ENCODE measurements at regions not wholly inside any gene's neighbourhood (a gene's known extent, or its start where the extent isn't known, plus 50 kb on each side); places are given as distances from the start of the nearest gene placed in this dataset.

- TF ChIP-seq POLR2A (IDR thresholded peaks at IDR 0.05) (no peak), CTCF (IDR thresholded peaks at IDR 0.05) (no peak), POLR2AphosphoS5 (IDR thresholded peaks at IDR 0.05) (no peak)
- no peaks in the 10 kb centered on the region for H3K36me3 ChIP-seq
- no peak for DNase-seq (ENCODE audit: low spot score in 2 of 2)
- no peak overlapping the region for H3K4me3 ChIP-seq
- no peaks in the 10 kb centered on the region for H3K9me3 ChIP-seq
- H3K27me3 ChIP-seq, result no peaks in the 10 kb centered on the region
- no peak overlapping the region for H3K27ac ChIP-seq
- H3K4me1 ChIP-seq, result no peaks in the 10 kb centered on the region
- intact Hi-C loops (cut with DNase I; ENCODE audit: low total_unique reads), result loop anchor here (1.0 kb wide), 1 partner anchor 23 kb away; no protein-coding TSS in a partner anchor
These were observed 132.4 kb upstream of the PRSS1 start for GRCh38 chr7:142616842-142617241.

- no peaks in the 10 kb centered on the region for H3K9me3 ChIP-seq
- H3K36me3 ChIP-seq, result no peaks in the 10 kb centered on the region
- no peak overlapping the region for H3K27ac ChIP-seq
- H3K27me3 ChIP-seq, result no peaks in the 10 kb centered on the region
- no peak for TF ChIP-seq POLR2A (IDR thresholded peaks at IDR 0.05)
- TF ChIP-seq CTCF (IDR thresholded peaks at IDR 0.05), result no peak
- TF ChIP-seq POLR2AphosphoS5 (IDR thresholded peaks at IDR 0.05), result no peak
- H3K4me3 ChIP-seq, result no peak overlapping the region
- no peaks in the 10 kb centered on the region for H3K4me1 ChIP-seq
- no peak for DNase-seq (ENCODE audit: low spot score in 2 of 2)
- intact Hi-C loops (cut with DNase I; ENCODE audit: low total_unique reads), result no loop called here
These were observed 133.1 kb upstream of the PRSS1 start for GRCh38 chr7:142616121-142616643.

GRCh38 chr7:142615508-142615907 lies 133.8 kb upstream of the PRSS1 start:
- DNase-seq (ENCODE audit: low spot score in 2 of 2), result no peak
- H3K4me3 ChIP-seq, result no peak overlapping the region
- H3K9me3 ChIP-seq, result no peaks in the 10 kb centered on the region
- TF ChIP-seq CTCF (IDR thresholded peaks at IDR 0.05) (no peak), POLR2A (IDR thresholded peaks at IDR 0.05) (no peak), POLR2AphosphoS5 (IDR thresholded peaks at IDR 0.05) (no peak)
- intact Hi-C loops (cut with DNase I; ENCODE audit: low total_unique reads), result no loop called here
- no peaks in the 10 kb centered on the region for H3K36me3 ChIP-seq
- H3K27me3 ChIP-seq, result no peaks in the 10 kb centered on the region
- no peaks in the 10 kb centered on the region for H3K4me1 ChIP-seq
- no peak overlapping the region for H3K27ac ChIP-seq

GRCh38 chr7:142614116-142614515 lies 135.2 kb upstream of the PRSS1 start:
- DNase-seq (ENCODE audit: low spot score in 2 of 2), result no peak
- no peak for TF ChIP-seq CTCF (IDR thresholded peaks at IDR 0.05)
- Histone ChIP-seq H3K9me3 (no peaks in the 10 kb centered on the region), H3K4me1 (no peaks in the 10 kb centered on the region), H3K36me3 (no peaks in the 10 kb centered on the region), H3K4me3 (no peak overlapping the region), H3K27ac (no peak overlapping the region), H3K27me3 (no peaks in the 10 kb centered on the region)
- intact Hi-C loops (cut with DNase I; ENCODE audit: low total_unique reads), result no loop called here

GRCh38 chr7:142612237-142612881 lies 136.9 kb upstream of the PRSS1 start:
- Histone ChIP-seq H3K27ac (no peak overlapping the region), H3K36me3 (no peaks in the 10 kb centered on the region), H3K9me3 (no peaks in the 10 kb centered on the region), H3K4me1 (no peaks in the 10 kb centered on the region), H3K4me3 (no peak overlapping the region), H3K27me3 (no peaks in the 10 kb centered on the region)
- intact Hi-C loops (cut with DNase I; ENCODE audit: low total_unique reads), result no loop called here
- DNase-seq (ENCODE audit: low spot score in 2 of 2), result no peak
- TF ChIP-seq CTCF (IDR thresholded peaks at IDR 0.05) (no peak), POLR2A (IDR thresholded peaks at IDR 0.05) (no peak), POLR2AphosphoS5 (IDR thresholded peaks at IDR 0.05) (no peak)

Measured in breast epithelium (tissue), 4 donors.